GM19397 (cell line): ENCODE measurements at regions not wholly inside any gene's neighbourhood (a gene's known extent, or its start where the extent isn't known, plus 50 kb on each side); places are given as distances from the start of the nearest gene placed in this dataset.
"Not testable (repeated sequence)": the region's sequence is repeated elsewhere in the genome, so short reads cannot be mapped to it uniquely, and the experiment has no call there.

Source experiments
- ATAC-seq: cut with Tn5 transposase; IDR thresholded peaks from one replicate; pipeline ENCODE4 v1.9.1; 2021; ENCODE audit warnings: mild to moderate bottlenecking, moderate library complexity; ENCODE audit not compliant: unreplicated experiment

DNA sequence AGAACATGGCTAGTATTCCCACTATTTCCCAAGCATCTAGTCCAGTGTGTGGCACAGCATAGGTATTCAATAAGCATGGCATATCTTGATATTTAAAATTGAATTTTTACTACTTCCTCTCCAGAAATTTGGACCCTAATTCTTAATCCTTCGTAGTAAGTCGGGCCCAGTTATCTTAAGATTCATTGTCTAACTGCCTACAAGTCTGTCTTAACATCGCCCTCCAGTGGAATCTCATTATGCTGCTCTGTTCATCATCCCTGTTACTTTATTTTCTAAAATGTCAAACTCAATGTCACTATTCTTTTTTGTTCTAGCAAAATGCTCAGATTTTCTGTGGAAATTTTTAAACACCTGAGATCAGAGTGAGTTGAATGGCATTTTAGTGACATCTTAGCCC is 606.2 kb downstream of the KLHL13 start:
- ATAC-seq = no peak

DNA sequence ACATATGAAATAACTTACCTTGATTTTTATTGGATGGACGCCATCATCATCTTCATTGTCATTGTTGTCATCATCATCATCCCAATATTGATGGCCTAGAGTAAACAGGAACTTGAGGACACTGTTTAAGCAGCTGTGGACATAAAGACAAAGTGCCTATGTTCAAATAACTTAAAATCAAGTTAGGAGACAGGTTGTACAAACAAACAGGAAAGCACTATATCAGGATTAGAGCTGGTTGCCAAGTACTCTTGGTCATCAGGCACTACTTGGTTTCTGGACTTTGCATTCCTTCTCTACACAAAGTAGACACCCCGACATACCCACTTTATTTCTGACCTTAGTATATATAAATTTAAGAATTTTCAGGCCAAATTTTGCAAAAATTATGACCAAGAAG is 608.6 kb downstream of the KLHL13 start:
- ATAC-seq = no peak

DNA sequence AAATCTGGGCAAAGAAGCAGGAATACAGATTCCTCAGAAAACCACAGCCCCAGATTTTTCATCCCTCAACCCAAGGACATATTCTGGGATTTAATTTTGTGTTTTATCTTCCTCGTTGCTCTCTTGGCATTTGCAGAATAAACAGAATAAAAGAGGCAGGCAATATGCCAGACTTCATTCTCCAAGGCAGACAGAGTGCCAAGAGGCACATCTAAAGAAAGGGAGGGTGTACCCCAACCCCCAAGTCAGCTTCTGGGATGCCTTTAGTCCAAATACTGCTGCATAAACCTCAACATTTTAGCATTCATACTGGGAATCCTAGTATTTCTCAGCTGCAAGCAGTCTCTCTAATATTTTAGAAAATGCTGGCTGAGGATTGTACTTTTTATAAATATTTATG is 629.2 kb downstream of the KLHL13 start:
- ATAC-seq = no peak

DNA sequence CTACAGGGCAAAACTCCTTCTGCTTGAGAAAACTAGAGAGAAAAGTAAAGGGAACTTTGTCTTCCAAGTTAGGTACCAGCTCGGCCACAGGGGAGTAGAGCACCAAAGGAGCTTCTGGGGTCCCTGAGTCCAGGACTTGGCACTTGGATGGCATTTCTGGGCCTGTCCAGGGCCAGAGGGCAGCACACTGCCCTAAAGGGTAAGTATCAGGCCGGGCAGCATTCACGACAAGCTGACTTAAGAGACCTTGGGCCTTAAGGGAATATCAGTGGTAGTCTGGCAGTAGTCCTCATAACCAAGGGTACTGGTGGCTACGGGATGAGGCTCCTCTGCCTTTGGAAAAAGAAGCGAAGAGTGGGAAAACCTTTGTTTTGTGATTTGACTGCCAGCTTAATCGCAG is 632.7 kb downstream of the KLHL13 start:
- no peak for ATAC-seq

DNA sequence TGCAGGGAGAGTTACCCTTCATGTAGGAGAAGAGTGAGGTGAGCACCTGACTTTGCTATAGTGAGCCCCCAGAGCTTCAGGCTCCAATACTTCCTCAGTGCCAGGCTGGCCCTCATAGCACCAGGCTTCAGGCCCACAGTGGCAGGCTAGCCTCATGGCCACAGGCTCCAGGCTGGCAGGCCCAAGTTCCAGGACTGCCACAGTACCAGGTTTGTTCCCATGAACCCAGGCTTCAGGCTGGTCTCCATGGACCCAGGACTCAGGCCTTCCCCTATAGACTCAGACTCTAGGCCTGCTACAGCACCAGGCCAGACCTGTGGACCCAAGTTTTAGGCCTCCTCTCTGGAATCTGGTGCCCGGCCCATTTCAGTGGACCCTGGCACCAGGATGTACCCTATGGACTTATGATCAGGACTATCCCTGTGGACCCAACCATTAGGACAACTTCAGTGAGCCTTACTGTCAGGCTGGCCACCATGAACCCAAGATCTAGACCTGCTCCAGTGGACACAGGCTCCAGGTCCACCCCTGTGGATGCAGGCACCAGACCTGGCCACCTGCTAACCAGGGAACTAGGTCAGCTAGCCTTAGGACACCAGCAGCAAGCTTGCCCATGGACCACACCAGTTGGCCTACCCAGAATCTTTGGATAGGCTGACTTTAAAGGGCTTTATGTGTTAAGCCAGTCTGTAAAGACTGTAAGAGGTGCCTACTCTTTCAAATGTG is 658.2 kb downstream of the KLHL13 start:
- no peak for ATAC-seq

DNA sequence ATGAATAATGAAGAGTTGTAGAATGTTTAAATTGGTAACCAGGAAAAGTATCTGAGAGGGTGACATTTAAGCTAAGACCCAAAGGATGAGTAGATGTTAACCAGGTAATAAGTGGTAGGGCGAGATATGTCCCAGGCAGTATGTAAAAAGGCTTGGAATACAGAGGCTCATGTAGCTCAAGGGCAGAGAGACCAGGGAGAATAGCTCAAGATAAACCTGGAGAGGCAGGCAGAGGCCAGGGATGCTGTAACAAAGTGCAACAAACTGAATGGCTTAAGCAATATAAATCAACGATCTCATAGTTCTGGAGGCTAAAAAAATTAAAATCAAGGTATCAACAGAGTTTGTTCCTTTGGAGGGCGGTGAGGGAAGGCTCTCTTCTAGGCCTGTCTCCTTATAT is 660.8 kb downstream of the KLHL13 start:
- ATAC-seq = no peak

DNA sequence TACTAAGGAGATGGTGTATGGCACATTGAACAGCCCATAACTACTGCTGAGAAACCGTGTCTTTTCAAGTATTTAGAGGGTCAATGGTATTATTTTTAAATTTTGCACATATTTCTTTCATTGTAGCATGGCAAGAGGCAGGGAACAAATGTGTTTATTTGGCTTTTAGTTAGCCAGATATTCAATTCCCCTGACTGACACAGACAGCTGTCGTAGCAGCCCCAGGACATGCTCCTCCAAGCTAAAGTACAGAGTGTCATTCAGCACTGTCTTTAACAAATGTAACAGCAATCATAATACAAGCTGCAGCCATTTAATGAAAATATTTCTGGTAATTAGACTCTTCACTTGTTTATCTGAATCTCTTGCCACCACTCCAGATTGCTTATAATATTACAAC is 687.1 kb downstream of the KLHL13 start:
- ATAC-seq = no peak

DNA sequence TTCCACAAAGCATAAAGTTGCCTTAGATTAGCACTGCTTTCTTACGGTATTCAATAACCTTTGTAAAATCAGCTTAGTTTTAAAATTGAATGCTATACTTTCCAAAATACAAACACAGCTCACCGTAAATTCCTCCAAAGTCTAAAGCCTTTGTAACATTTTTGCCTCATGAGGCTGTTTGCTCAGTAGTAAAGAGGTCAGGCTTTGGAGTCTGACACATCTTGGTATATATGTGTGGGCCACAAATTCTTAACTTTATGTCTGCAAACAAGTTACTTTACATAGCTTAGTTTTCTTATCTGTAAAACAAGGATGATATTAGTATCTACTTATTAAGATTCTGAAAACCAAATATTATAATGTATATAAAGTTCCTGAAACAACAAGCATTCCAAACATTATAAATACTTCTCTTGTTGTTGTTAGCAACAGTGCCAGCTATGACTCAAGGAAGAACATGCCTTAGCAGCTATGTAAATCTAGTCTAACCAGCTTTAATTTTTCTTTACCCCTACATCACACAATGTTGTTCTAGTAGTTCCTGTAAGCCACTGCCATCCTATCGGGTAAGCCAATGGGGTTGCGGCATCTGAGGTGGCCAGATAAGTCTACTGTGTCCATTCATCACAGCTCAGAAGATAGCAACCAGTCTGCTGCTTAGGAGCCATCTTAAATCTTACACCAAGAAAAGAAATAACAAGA is 709.0 kb downstream of the KLHL13 start:
- no peak for ATAC-seq

DNA sequence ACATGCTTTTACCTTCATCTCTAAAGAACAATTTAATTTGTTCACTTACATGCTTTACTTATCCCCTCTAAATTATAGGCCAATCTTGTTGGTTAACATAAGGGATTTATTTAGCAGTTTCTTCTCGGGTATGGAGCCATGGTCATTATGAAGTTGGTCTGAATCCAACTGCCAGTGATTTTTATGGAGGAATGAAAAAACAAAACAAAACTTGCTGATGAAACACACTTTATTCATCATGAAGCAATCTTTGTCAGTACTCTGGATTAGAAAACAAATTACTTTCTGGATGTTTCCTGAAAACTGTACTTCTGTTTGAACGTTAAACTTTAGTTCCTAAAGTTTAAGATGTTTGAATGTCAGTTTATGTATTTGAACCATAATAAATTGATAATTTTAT is 715.8 kb downstream of the KLHL13 start:
- no peak for ATAC-seq

DNA sequence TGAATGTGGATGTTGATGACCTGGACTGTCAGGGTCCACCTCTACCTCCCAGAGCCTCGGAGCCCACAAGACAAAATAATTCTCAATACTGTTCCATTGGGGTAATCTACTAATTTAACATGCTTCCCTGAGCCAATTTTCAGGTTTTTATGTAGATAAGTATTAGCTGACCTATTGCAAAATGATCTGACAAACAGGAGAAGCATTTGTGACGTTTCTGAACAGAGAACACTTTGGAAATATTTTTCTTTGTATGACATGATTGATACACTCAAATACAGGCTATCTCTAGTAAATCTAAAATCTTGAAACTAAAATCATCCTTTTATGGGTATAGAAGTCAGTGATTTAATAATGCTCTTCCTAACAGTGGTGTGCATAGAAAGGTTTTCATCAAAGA is 716.6 kb downstream of the KLHL13 start:
- no peak for ATAC-seq

DNA sequence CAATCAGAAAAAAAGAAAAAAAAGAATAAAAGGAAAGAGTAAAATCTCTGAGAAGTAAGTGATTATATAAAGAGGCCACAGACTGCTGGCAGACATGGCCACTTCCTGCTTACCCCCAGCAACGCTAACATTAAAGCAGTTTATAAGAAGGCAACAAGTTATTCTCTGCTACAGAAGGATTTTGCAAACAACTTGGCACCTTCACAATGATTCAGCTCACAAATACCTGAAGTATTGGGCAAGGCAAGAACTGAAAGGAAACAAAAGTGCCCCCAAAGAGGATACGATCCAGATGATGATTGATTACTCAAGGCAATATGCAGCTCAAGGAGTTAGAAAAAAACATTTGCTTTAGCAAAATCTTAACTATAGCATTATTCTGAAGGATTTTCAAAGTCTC is 718.8 kb downstream of the KLHL13 start:
- no peak for ATAC-seq

DNA sequence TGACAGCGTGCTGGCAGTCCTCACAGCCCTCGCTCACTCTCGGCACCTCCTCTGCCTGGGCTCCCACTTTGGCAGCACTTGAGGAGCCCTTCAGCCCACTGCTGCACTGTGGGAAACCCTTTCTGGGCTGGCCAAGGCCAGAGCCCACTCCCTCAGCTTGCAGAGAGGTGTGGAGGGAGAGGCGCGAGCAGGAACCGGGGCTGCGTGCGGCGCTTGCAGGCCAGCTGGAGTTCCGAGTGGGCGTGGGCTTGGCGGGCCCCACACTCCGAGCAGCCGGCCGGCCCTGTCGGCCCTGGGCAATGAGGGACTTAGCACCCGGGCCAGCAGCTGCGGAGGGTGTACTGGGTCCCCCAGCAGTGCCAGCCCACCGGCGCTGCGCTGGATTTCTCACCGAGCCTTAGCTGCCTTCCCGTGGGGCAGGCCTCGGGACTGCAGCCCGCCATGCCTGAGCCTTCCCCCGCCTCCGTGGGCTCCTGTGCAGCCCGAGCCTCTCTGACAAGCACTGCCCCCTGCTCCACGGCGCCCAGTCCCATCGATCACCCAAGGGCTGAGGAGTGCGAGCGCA is 722.0 kb downstream of the KLHL13 start:
- not testable (repeated sequence) for ATAC-seq

DNA sequence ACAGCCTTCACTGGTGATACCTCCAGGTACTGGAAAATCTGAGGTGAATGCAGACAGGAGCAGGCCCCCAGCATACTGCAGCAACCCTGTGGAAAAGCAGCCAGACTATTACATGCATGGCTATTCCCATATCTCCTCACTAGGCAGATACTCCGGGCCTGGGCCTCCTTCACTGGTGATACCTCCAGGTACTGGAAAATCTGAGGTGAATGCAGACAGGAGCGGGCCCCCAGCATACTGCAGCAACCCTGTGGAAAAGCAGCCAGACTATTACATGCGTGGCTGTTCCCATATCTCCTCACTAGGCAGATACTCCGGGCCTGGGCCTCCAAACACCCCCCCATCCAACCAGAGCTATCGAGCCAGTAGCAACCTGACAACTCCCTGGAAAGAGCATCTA is 724.2 kb downstream of the KLHL13 start:
- not testable (repeated sequence) for ATAC-seq

DNA sequence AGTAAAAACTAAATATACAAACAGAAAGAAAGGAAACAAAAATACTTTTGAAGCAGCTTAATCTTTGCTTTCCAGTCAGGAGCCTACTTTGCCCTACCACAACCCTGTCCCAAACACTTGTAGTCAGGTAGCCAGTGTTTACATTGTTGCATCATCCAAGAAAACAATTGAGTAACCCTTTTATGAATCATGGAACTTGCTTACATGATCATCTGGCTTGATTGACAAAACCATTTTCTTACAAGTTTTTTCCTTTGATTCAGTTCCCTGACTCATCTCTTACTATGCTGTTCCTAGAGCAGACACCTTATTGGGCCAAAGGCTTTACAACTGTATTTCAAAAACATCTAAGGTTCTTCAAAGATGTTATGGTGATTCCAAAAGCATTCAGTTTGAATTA is 740.1 kb downstream of the KLHL13 start:
- no peak for ATAC-seq

DNA sequence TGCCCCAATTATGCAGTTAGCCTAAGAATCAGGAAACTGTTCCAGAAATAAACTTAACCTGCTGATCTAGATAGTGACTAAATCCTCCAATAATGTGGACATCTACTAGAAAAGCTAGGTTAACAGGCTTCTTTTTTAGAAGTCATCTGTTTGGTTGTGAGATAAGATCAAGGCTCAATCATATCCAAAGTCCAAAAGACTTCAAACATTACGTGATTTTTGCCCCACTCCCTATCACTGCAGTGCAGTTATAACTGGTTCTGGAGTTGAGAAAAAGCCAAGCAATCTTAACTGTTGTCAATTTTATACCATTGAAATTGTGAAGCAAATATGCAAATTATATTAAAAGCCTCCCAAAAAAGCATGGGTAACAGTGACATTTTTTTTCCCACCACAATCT is 781.4 kb downstream of the KLHL13 start:
- no peak for ATAC-seq

DNA sequence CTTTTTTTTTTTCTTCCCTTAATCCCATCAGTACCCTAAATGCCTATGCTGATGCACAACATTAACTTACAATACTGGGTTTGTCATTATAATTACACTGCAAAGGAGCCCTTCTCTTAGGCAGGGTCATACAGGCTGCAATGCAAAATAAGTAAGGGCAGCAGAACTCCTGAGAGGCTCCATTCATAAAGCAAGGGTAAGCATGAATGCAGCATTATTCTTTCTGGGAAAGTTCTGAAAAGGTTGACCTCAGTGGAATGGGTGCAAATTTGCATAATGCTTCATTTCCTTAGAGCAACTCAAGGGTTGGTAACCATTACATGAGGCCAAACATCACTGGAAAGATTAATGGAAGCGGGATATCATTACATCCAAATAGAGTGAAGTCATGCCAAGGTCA is 789.2 kb downstream of the KLHL13 start:
- ATAC-seq = no peak

DNA sequence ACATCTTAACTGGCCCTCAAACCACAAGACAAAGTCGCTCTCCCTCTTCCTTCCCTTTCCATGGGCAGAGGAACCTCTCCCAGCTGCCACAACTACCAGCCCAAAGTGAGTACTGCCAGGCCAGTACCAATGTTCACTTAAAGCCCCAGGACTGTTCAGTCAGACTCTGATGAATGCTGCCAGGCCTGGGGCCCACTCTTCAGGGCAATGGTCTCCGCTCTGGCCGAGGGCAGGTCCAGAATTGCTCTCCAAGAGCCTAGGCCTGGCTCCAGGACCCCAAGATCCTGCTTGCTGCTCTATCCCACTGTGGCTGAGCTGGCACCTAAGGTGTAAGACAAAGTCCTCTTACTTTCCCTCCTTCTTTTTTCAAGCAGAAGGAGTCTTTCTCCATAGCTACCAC is 790.9 kb downstream of the KLHL13 start:
- no peak for ATAC-seq

DNA sequence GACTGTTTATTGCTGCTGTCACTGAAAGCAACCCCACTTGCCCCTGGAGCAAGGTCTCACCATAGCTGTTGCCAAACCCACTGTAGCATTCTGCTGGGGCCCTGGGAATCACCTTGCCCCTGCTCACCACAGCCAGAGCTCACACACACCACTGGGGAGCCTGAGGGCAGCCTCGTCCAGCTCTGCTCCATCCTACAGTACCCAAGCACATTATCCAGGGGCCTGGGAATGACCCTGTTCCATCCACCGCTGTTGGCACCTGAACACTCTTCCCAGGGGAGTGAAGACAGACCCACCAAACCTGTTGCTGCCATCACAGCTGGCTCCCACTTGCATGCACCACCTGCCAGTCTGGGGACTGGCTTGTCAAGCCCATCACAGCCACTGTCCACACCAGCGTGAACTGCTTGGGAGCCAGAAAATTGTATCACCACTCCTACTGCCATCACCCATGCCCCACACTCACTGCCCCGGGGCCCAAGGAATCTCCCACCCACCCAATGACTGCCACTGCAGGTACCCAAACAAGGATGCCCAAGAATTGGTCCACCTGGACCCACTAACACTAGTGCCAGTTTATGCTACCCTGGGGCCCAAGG is 811.3 kb downstream of the KLHL13 start:
- ATAC-seq = no peak

DNA sequence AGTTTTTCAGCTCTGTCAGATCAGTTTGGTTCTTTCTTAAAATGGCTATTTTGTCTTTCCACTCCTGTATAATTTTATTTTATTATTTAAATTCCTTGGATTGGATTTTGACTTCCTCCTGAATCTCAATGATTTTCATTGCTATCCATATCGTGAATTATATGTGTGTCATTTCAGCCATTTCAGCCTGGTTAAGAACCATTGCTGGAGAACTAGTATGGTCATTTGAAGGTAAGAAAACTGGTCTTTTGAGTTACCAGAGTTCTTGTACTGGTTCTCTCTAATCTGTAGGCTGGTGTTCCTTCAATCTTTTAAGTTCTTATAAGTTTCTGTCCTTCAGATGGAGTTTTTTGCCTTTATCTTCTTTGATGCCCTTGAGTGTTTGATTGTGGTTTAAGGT is 815.5 kb downstream of the KLHL13 start:
- no peak for ATAC-seq

DNA sequence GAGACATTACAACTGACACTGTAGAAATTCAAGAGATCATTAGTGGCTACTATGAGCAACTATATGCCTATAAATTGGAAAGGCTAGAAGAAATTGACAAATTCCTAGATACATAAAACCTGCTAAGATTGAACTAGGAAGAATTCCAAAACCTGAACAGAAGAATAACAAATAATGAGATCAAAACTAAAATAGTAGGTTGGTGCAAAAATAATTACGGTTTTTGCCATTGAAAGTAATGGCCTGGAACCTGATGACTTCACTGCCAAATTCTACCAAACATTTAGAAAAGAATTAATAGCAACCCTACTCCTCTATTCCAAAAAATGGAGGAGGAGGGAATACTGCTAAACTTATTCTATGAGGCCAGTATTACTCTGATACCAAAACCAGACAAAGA is 824.9 kb downstream of the KLHL13 start:
- no peak for ATAC-seq

DNA sequence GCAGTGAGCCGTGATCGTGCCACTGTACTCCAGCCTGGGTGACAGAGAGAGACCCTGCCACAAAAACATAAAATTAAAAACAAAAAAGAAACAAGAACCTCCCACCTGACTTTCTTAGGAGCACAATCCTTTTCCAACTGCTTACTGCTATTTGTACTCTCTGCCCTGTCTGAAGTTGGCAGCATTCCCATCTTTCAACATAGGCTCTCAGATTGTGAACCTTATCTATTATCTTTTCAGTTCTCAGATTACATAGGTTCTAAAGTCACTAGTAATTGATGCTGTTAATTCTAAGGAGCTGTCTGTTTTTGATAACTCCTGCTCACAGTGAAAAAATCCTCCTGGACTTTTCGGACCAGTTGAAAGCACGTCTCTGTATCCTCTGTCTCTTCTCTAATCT is 812.2 kb upstream of the CT83 start:
- ATAC-seq = no peak
